ENCODE measurements at regions not wholly inside any gene's neighbourhood (a gene's known extent, or its start where the extent isn't known, plus 50 kb on each side); places are given as distances from the start of the nearest gene placed in this dataset.

DNA sequence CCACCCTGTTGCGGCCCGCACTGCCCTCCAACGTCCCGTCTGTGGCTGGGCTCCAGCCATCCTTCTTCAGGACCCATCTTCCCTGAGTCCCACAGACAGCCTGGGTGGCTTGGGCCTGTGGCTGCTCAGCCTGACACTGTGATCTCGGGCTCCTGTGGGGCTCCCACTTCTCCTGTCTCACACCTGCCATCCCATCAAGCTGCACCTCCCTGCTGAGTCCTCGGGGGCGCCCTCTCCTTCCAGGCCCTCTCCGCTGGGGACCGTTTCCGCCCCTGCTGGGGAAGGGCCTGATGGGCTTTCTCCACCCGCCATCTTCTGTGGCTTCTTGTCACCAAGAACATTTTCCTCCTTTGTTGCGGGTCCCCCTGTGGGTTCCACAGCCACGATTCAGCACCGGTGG, 173.8 kb upstream of the PPP2R2D start:
- DNase-seq (ENCODE audit: low read depth in 1 of 2, low spot score in 1 of 2) = no peak

- no peak for DNase-seq (ENCODE audit: low read depth in 1 of 2, low spot score in 1 of 2)
Measured at GRCh38 chr10:131727560-131727959, 173.2 kb upstream of the PPP2R2D start.

DNA sequence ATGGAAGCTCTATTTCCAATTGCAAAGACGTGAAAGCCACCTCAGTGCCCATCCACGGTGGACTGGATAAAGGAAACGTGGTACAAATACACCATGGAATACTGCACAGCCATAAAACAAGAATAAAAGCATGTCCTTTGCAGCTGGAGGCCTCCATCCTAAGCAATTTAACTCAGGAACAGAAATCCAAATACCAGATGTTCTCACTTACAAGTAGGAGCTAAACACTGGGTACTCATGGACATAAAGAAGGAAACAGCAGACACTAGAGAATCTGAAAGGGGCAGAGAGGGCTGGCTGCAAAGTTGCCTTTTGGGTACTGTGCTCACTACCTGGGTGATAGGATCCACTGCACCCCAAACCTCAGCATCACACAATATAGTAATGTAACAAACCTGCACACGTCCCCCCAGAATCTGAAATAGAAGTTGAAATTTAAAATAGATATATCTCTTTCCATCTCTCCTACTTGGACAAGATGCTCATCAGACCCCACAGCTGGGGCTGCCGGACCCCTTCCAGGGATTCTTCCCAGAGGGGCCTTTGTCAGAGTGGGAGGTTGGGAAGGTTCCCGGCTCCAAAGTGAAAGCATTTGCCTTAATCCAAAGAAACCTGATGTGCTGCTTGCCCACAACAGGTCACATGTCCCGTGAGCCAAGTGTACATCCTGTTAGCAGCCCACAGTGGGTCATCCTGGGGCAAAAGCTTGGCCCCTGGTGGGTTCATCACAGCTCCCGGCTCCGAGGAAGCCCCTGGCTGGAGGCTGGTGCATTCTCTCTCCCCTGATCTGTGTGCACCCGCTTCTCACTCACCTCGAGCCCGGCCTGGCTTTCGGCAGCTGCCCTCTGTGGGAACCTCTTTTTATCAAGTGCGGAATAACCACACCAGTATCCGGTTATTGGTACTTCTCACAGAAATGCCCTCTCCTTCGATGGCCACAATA, 172.3 kb upstream of the PPP2R2D start:
- no peak for DNase-seq (ENCODE audit: low read depth in 1 of 2, low spot score in 1 of 2)

DNA sequence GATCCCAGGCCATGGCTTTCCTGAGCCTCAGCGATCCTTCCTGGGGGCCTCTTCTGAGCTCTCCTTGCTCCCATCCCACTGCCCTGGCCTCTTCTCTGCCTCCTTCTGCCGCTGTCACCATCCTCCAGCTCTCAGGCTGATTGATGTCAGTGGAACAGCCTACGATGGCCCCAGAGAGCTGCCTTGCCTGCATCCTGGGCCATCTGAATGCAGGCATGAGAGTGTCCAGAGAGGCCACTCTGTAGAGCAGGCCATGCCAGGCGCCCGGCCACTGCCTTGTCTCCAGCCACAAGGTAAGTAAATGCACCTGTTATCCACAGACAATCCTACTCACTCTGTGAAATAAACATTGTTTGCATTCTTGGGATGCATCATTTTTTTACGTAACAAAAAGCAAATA, 171.4 kb upstream of the PPP2R2D start:
- DNase-seq (ENCODE audit: low read depth in 1 of 2, low spot score in 1 of 2) = no peak

DNA sequence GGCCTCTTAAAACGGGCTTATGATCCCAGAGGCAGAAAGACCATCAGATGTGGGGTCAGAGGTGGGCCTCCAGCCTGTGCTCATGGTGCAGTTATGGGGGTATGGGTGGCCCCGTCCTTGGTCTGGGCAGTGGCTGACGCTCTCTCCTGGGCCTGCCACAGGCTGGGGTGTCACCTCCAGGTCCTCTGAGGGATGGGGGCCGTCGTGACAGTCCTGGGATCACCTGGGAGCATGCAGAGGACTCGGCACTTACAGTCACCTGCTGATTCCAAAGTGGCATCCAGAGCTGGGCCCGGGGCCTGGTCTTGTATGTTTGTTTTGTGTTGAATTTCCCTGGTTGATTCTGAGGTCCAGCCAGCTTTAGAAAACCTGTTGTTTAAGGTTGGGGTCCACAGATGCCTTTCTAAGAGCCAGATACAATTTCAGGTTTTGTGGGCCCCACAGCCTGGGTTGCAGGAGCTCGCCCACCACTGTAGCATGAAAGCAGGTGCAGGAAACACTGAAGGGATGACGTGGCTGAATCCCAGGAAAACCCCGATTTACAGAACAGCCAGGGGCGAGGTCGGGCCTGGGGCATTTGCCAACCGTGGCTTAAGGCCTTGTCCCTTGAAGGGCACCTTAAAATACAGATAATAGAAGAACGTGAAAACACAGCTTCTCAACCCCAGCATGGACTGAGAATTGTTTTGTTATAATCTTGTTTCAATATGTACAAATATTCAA, 170.7 kb upstream of the PPP2R2D start:
- no peak for DNase-seq (ENCODE audit: low read depth in 1 of 2, low spot score in 1 of 2)

DNA sequence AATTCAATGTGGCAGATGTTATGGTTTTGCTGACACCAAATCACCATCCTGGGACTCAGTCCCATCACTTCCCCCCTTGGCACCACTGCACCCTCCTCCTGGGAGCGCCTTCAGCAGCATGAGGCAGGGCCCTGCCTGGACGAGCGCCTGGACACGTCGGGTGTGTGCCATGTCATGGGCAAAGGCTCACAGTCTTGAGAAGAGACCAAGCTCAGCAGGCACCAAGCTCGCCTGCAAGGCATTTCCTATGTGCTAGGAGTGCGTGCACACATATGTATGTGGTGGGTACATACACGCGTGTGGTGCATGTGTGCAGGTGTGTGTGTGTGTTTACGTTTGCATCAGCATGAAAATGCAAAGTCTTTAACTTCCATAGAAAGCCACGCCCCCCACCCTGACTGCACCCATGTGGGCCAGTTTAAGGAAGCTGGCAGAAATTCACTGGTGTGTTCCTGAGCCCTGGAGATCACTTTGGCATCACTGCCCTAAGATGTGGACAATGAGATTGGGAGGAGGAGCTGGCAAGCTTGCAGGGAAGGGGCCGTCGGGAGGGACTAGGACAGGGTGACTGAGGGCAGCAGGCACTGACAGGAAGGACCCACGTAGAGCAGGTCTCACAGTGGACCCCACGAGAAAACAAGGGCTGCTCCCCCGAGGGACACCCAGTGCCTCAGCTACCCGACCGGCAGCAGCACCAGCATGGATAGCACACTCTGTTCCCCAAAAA, 169.9 kb upstream of the PPP2R2D start:
- no peak for DNase-seq (ENCODE audit: low read depth in 1 of 2, low spot score in 1 of 2)

GRCh38 chr10:131731780-131732630, 168.8 kb upstream of the PPP2R2D start:
- no peak for DNase-seq (ENCODE audit: low read depth in 1 of 2, low spot score in 1 of 2)

DNA sequence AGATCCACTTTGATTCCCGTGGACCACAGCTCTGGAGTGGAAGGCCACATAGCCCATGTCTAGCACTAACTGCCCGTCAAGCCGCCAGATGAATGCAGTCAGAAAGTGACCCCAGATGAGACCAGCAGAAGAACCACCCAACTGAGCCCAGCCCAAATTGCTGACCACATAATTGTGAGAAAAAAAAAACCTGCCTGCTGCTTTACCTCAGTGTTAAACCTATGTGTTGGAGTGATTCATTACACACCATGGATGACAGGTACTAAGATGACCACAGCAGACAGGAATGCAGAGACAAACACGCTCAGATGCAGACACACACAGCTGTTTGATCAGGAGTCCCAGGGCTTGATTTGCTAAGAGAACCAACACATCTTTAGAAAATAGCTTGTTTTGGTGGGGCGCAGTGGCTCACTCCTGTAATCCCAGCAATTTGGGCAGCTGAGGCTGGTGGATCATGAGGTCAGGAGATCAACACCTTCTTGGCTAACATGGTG, 168.1 kb upstream of the PPP2R2D start:
- no peak for DNase-seq (ENCODE audit: low read depth in 1 of 2, low spot score in 1 of 2)

DNA sequence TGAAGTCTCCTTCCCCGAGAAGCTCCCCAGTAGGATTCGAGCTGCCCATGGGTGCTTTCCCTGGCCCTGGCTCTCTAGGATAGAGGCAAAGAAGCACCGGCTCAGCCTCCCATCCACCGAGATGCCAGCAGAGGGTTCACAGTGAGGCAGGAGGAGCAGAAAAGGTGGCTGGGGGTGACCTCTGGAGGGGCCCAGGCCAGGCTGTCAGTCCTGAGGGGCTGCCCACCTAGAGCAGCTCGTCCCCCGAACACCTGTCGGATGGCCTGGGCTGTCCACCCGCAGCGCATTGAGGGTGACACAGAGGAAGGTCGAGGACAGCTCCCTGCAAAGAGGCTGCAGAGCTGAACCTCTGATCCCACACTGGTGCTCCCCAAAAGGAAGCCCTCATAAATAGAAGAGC, 167.2 kb upstream of the PPP2R2D start:
- no peak for DNase-seq (ENCODE audit: low read depth in 1 of 2, low spot score in 1 of 2)

GRCh38 chr10:131735577-131735976, 165.2 kb upstream of the PPP2R2D start:
- no peak for DNase-seq (ENCODE audit: low read depth in 1 of 2, low spot score in 1 of 2)

DNA sequence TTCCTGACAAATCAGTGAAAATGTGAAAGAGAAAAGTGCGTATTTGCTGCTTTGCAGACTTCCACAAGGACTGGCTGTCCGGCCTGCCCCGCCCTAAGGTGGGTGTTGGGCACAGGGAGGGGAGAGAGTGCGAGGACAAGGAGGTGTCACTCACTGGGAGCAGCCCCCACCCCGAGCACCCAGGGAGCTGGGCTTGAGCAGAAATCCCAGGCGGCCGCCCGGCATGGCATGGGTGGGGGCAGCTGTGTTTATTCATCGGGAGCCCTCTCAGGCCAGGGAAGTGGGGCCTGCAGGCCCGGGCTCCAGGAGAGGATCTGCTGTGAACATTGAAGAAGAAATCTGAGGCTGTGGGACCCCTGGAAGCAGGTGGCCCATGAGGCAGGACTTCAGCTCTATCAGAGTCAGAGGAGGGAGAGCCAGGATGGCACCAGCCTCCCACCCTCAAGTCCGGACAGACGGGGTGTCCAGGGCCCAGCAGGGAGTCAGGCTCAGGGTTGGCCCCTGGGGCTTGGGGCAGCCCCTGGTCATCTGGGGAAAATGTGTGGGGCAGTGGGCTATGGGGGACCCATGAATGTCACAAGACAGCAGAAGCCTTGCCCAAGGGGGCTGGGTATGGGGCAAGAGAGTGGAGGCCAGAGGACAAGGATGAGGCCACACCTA, 164.4 kb upstream of the PPP2R2D start:
- no peak for DNase-seq (ENCODE audit: low read depth in 1 of 2, low spot score in 1 of 2)

DNA sequence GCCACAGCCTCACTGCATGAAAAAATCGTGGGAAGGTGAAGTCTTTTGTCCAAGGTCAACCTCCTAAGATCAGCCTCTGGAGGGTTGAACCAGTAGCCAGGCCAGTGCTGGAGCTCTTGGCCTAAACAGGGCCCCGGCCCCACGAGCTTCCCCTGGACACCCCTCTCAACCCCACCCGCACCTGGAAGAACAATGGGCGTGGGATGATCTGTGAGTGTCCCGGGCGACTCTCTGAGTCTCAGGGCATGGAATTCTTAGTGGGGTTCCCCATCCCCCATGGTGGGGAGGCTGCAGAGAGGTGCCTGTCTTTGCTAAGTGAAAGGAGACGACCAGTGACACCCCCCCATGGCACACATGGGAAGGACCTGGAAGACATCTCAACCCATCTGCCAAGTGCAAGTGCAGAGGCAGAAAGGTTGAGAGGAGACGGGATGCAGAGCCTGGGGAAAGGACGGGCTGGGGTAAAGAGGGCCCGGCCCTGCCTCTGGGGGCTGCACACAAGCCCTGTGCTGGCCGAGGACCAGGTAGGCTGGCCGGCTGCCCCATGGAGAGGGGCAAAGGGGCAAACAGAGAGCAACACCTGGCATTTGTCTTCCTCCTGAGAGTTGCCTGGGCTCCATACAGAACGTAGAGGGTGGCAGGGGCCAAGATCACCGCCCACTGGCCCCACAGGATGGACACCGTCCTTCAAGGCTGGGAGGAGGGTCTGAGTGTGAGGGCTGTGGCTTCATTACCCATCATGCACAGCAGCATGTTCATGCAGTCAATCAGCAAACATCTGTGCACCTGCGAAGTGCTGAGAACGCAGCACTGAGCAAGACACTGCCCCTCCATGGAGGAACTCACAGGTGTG, 163.0 kb upstream of the PPP2R2D start:
- DNase-seq (ENCODE audit: low read depth in 1 of 2, low spot score in 1 of 2) = no peak

DNA sequence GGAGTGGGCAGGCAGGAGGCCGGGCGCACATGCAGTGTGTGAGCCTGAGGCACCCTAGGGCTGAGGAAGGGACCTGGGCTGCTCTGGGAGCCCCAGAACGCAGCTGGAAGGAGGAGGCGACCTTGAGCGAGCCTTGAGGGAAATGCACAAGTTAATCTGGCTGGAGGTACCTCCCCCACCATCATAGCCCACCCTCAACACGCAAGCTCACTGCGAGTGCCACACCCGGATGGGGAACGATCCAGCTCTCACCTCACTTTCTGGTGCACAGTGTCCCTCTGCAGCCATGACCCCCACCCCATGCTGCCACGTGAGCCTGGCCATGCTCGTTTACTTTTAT, 162.4 kb upstream of the PPP2R2D start:
- no peak for DNase-seq (ENCODE audit: low read depth in 1 of 2, low spot score in 1 of 2)

DNA sequence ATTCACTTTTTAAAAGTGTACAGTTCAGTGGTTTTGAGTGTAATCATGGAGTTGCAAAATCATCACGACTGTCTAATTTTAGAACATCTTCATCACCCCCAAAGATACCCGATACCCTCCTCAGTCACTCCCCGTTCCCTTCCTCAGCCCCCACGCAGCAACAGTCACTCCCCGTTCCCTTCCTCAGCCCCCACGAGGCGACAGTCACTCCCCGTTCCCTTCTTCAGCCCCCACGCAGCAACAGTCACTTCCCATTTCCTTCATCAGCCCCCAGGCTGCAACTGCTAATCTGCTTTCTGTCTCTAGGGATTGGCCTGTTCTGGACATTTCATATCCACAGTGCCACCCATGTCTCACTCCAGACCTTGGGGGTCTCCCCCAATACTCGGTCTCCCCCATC, 161.6 kb upstream of the PPP2R2D start:
- DNase-seq (ENCODE audit: low read depth in 1 of 2, low spot score in 1 of 2) = no peak

DNA sequence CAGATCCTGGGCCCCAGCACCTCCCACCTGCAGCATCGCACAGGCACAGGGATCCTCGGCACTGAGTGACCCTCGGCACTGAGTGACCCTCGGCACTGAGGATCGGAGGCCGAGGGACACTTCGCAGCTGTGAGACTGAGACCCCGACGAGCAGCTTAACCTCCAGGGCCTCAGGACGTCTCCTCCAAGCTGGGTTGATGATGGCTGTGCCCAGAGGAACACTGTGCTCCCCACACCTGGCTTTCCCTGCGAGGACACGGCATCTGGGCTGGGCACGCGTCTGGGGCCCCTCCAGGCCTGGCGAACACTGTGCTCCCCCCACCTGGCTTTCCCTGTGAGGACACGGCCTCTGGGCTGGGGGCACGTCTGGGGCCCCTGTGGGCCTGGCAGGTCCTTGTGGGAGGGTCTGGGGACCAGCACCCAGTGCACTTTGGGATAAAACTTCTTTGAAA, 158.3 kb upstream of the PPP2R2D start:
- no peak for DNase-seq (ENCODE audit: low read depth in 1 of 2, low spot score in 1 of 2)

- DNase-seq (ENCODE audit: low read depth in 1 of 2, low spot score in 1 of 2) = no peak
Measured at GRCh38 chr10:131743190-131744151, 157.3 kb upstream of the PPP2R2D start.

GRCh38 chr10:131744346-131744745, 156.5 kb upstream of the PPP2R2D start:
- no peak for DNase-seq (ENCODE audit: low read depth in 1 of 2, low spot score in 1 of 2)

DNA sequence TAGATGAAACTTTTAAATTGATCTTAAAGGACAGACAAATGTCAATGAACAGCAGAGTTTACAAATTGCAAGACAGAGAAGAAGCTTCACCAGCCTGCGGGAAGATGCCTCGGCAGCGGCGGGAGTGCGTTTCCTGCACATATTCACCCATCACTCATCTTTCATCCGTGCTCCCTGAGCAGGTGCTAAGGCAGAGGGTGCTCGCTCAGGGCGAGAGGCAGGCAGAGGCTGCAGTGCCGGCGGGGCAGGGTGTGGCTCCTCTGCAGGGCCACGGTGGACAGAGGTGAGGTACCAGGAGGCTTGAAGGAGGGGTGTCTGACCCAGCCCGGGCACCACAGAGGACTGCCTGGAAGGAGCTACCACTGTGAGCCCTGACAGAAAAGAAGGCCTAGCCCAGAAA, 155.2 kb upstream of the PPP2R2D start:
- DNase-seq (ENCODE audit: low read depth in 1 of 2, low spot score in 1 of 2) = no peak

All from stimulated activated CD4-positive, alpha-beta T cell treated with anti-CD3 and anti-CD28 coated beads, Interleukin-15, amount 100 ng/mL, for 1 hour (primary cell).